GM12878 (cell line): ENCODE measurements at regions not wholly inside any gene's neighbourhood (a gene's known extent, or its start where the extent isn't known, plus 50 kb on each side); places are given as distances from the start of the nearest gene placed in this dataset.

Experiments used
- ATAC-seq: fragments of 200-7000 bp; cut with Tn5 transposase; 3 replicates; pipeline ENCODE4 v1.9.1; 2020; ENCODE audit warnings: mild to moderate bottlenecking, moderate library complexity
- BruUV-seq: library from RNA; stranded (reverse); fragments of 400-500 nt; replicated peaks from 2 replicates; lab custom pipeline; 2021; lab: Mats Ljungman, UMichigan
- CTCF ChIA-PET: fragments of 300-600 bp; sonication (Branson Sonifier 250); formaldehyde crosslinking; extraction: SDS; loops from one replicate; lab custom pipeline; 2021; ENCODE audit warnings: inconsistent platforms; lab: Yijun Ruan, JAX
- POLR2A ChIA-PET: fragments of 350-600 bp; formaldehyde crosslinking; extraction: SDS; loops from one replicate; lab custom pipeline; 2021; ENCODE audit warnings: inconsistent platforms; lab: Charles Lee
- RAD21 ChIA-PET: fragments of 300-600 bp; sonication (Branson Sonifier 250); formaldehyde crosslinking; loops from one replicate; lab custom pipeline; 2023; ENCODE audit warnings: antibody characterized with exemption; ENCODE audit not compliant: unreplicated experiment; lab: Charles Lee
- SMC1A ChIA-PET: fragments of 300-600 bp; sonication (Branson Sonifier 250); formaldehyde crosslinking; loops from one replicate; lab custom pipeline; 2023; ENCODE audit not compliant: unreplicated experiment, uncharacterized antibody; lab: Charles Lee
- DNase-seq: peaks from one replicate; pipeline ENCODE4 v3.0.0-alpha.2; 2011; ENCODE audit warnings: low read depth, low spot score
- FAIRE-seq: peaks from 3 replicates; lab custom pipeline; 2011; peaks lifted over from hg19 to GRCh38; lab: Jason Lieb, UNC
- H2AFZ ChIP-seq: 2 replicates; pipeline ENCODE4 v1.6.0; 2011; ENCODE audit warnings: low read depth, low read length, control low read depth; ENCODE audit not compliant: control insufficient read depth
- H3K27ac ChIP-seq: 2 replicates; pipeline ENCODE4 v1.5.1; 2011; ENCODE audit warnings: control low read depth; ENCODE audit not compliant: control insufficient read depth, insufficient read depth
- H3K27me3 ChIP-seq, 2 experiments: replicated peaks in 1 of 2; 2 replicates each; pipeline versions ENCODE4 v1.6.0 to v1.6.1; 2011; ENCODE audit warnings: low read length in 1 of 2; ENCODE audit not compliant: control insufficient read depth in 2 of 2, insufficient read depth in 2 of 2
- H3K36me3 ChIP-seq, 2 experiments: 2 replicates each; pipeline ENCODE4 v1.5.1; 2011; ENCODE audit warnings: low read length in 1 of 2; ENCODE audit not compliant: control insufficient read depth in 2 of 2, insufficient read depth in 2 of 2
- H3K4me1 ChIP-seq: 2 replicates; pipeline ENCODE4 v1.6.1; 2011; ENCODE audit warnings: mild to moderate bottlenecking, low read length, moderate library complexity, mixed read lengths; ENCODE audit not compliant: control insufficient read depth, insufficient read depth
- H3K4me2 ChIP-seq: 2 replicates; pipeline ENCODE4 v1.6.0; 2011; ENCODE audit warnings: control low read depth; ENCODE audit not compliant: control insufficient read depth, insufficient read depth
- H3K4me3 ChIP-seq: fragments of 200-600 bp; sonication (generic); 2 replicates; pipeline ENCODE4 v1.5.1; 2016
- H3K79me2 ChIP-seq: 2 replicates; pipeline ENCODE4 v1.6.0; 2011; ENCODE audit warnings: low read length; ENCODE audit not compliant: control insufficient read depth, insufficient read depth
- H3K9ac ChIP-seq: 2 replicates; pipeline ENCODE4 v1.8.0; 2011; ENCODE audit warnings: low read length, control low read depth, mixed read lengths; ENCODE audit not compliant: control insufficient read depth, insufficient read depth
- H3K9me3 ChIP-seq: replicated peaks from 3 replicates; pipeline ENCODE4 v1.5.1; 2011; ENCODE audit warnings: mild to moderate bottlenecking, low read length; ENCODE audit not compliant: control insufficient read depth, insufficient read depth
- H4K20me1 ChIP-seq: 2 replicates; pipeline ENCODE4 v1.6.0; 2011; ENCODE audit not compliant: control insufficient read depth, insufficient read depth
- EGR1 ChIP-seq, 2 experiments: IDR thresholded peaks; 1 replicate in 1 of 2; 2 replicates in 1 of 2; pipeline ENCODE4 v1.6.1; 2011 to 2012; ENCODE audit warnings: low read depth in 2 of 2, low read length in 2 of 2, borderline replicate concordance in 1 of 2, mild to moderate bottlenecking in 1 of 2, moderate library complexity in 1 of 2
- FOXM1 ChIP-seq: IDR thresholded peaks from 2 replicates; pipeline ENCODE4 v1.6.1; 2012; ENCODE audit warnings: low read depth, mild to moderate bottlenecking, inconsistent platforms, low read length, moderate library complexity
- HCFC1 ChIP-seq: fragments of 150-350 bp; IDR thresholded peaks from 2 replicates; pipeline ENCODE4 v1.6.1; 2014; ENCODE audit warnings: low read length
- KLF5 ChIP-seq: fragments of 450-650 bp; IDR thresholded peaks from 2 replicates; pipeline ENCODE4 v1.6.1; 2014; ENCODE audit warnings: mild to moderate bottlenecking; ENCODE audit not compliant: partially characterized antibody
- NFIC ChIP-seq: IDR thresholded peaks from 2 replicates; pipeline ENCODE4 v1.6.1; 2012; ENCODE audit warnings: low read depth, mild to moderate bottlenecking, inconsistent platforms, low read length, moderate library complexity
- POU2F2 ChIP-seq: IDR thresholded peaks from 3 replicates; pipeline ENCODE4 v1.6.1; 2011; ENCODE audit warnings: low read depth, mild to moderate bottlenecking, low read length, borderline replicate concordance
- SIN3A ChIP-seq: IDR thresholded peaks from 2 replicates; pipeline ENCODE4 v1.6.1; 2012; ENCODE audit warnings: low read depth, low read length, improper control_type of control experiment
- SIX5 ChIP-seq: IDR thresholded peaks from 2 replicates; pipeline ENCODE4 v1.6.1; 2011; ENCODE audit warnings: mild to moderate bottlenecking, low read depth, low read length, moderate library complexity; ENCODE audit not compliant: severe bottlenecking
- SMAD1 ChIP-seq: fragments of 450-650 bp; IDR thresholded peaks from 2 replicates; pipeline ENCODE4 v1.6.1; 2018; ENCODE audit warnings: mild to moderate bottlenecking, low read depth; ENCODE audit not compliant: partially characterized antibody
- SRF ChIP-seq, 2 experiments: IDR thresholded peaks; 2 replicates each; pipeline ENCODE4 v1.6.1; 2011; ENCODE audit warnings: low read depth in 2 of 2, low read length in 2 of 2, mild to moderate bottlenecking in 1 of 2, moderate library complexity in 1 of 2
- SUZ12 ChIP-seq: fragments of 200-600 bp; sonication (generic); IDR thresholded peaks from one replicate; pipeline ENCODE4 v1.6.1; 2018; ENCODE audit warnings: antibody characterized with exemption, mild to moderate bottlenecking; ENCODE audit not compliant: unreplicated experiment
- WGBS: methylation state at CpG from one replicate; pipeline ENCODE4 v1.1.6; 2016; ENCODE audit warnings: low lambda C conversion rate; ENCODE audit not compliant: insufficient replicate concordance, insufficient coverage; ENCODE audit errors: missing lambda C conversion rate; 5-methylcytosine and 5-hydroxymethylcytosine counted together
- in situ Hi-C: fragments of 300-500 bp; cut with MboI; formaldehyde crosslinking; loops from 9 replicates; pipeline ENCODE4 v1.14.3; 2018; ENCODE audit warnings: mixed read lengths
- intact Hi-C: fragments of 100-400 bp; cut with micrococcal nuclease; formaldehyde crosslinking; loops from one replicate; pipeline ENCODE4 v1.14.2; 2022; ENCODE audit not compliant: unreplicated experiment
- TF ChIP-seq, protein P1 (sequence below): fragments of 150-350 bp; IDR thresholded peaks from 2 replicates; pipeline ENCODE4 v1.6.1; 2014; ENCODE audit warnings: mild to moderate bottlenecking, low read depth, low read length
- TF ChIP-seq, protein P2 (sequence below): fragments of 150-350 bp; IDR thresholded peaks from 2 replicates; pipeline ENCODE4 v1.6.1; 2016; ENCODE audit warnings: low read depth, low read length
- TF ChIP-seq, protein P3 (sequence below): IDR thresholded peaks from 2 replicates; pipeline ENCODE4 v1.6.1; 2012; ENCODE audit warnings: mild to moderate bottlenecking, low read depth, low read length
- TF ChIP-seq, protein P4 (sequence below): IDR thresholded peaks from 2 replicates; pipeline ENCODE4 v1.6.1; 2012; ENCODE audit warnings: low read depth, low read length, improper control_type of control experiment

DNA sequence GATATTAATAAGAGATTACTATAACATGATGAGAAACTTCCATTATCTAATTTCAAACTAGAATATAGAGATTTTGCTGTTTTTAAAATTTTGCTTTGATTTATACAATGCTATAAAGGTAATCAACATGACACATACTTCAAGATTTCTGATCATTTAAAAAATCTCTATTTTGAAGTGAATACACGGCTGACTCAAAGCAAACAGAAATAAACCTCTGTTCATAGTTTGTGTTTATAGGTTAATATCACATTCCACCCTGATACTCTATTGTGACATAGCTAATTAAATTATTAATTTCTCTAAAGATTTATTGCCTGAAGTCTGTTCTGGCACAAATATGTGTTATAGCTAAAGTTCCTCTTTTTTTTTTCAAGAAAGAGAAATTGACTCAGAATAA, 349.2 kb downstream of the TLL1 start:
- Histone ChIP-seq H4K20me1 (no peaks in the 10 kb centered on the region), H3K79me2 (no peaks in the 10 kb centered on the region), H3K27ac (no peak overlapping the region), H2AFZ (no peak overlapping the region), H3K9ac (no peak overlapping the region), H3K4me1 (no peaks in the 10 kb centered on the region), H3K4me3 (no peak overlapping the region), H3K27me3 (no peaks in the 10 kb centered on the region), H3K36me3 (no peaks in the 10 kb centered on the region), H3K4me2 (no peak overlapping the region), H3K9me3 (no peaks in the 10 kb centered on the region)
- ChIA-PET POLR2A (no interaction called here), RAD21 (no interaction called here), CTCF (no interaction called here), SMC1A (interaction anchor here (0.6 kb wide), 1 partner anchor 277 kb away, joined by 3 read pairs; no protein-coding TSS in a partner anchor)
- in situ Hi-C loops (no loop called here), intact Hi-C loops (no loop called here)
- DNase-seq = no peak
- no peak for FAIRE-seq
- BruUV-seq = no TSS peak
- no peak for ATAC-seq
- WGBS = 9% methylated on average over 1 of the region's 1 CpG
- TF ChIP-seq, protein P1, sequence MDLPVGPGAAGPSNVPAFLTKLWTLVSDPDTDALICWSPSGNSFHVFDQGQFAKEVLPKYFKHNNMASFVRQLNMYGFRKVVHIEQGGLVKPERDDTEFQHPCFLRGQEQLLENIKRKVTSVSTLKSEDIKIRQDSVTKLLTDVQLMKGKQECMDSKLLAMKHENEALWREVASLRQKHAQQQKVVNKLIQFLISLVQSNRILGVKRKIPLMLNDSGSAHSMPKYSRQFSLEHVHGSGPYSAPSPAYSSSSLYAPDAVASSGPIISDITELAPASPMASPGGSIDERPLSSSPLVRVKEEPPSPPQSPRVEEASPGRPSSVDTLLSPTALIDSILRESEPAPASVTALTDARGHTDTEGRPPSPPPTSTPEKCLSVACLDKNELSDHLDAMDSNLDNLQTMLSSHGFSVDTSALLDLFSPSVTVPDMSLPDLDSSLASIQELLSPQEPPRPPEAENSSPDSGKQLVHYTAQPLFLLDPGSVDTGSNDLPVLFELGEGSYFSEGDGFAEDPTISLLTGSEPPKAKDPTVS = no peak
- TF ChIP-seq, protein P2, sequence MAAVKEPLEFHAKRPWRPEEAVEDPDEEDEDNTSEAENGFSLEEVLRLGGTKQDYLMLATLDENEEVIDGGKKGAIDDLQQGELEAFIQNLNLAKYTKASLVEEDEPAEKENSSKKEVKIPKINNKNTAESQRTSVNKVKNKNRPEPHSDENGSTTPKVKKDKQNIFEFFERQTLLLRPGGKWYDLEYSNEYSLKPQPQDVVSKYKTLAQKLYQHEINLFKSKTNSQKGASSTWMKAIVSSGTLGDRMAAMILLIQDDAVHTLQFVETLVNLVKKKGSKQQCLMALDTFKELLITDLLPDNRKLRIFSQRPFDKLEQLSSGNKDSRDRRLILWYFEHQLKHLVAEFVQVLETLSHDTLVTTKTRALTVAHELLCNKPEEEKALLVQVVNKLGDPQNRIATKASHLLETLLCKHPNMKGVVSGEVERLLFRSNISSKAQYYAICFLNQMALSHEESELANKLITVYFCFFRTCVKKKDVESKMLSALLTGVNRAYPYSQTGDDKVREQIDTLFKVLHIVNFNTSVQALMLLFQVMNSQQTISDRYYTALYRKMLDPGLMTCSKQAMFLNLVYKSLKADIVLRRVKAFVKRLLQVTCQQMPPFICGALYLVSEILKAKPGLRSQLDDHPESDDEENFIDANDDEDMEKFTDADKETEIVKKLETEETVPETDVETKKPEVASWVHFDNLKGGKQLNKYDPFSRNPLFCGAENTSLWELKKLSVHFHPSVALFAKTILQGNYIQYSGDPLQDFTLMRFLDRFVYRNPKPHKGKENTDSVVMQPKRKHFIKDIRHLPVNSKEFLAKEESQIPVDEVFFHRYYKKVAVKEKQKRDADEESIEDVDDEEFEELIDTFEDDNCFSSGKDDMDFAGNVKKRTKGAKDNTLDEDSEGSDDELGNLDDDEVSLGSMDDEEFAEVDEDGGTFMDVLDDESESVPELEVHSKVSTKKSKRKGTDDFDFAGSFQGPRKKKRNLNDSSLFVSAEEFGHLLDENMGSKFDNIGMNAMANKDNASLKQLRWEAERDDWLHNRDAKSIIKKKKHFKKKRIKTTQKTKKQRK = no peak
- TF ChIP-seq SIX5 = no peak
- TF ChIP-seq SUZ12 = no peak
- no peak for TF ChIP-seq HCFC1
- no peak for TF ChIP-seq SIN3A
- TF ChIP-seq, protein P3, sequence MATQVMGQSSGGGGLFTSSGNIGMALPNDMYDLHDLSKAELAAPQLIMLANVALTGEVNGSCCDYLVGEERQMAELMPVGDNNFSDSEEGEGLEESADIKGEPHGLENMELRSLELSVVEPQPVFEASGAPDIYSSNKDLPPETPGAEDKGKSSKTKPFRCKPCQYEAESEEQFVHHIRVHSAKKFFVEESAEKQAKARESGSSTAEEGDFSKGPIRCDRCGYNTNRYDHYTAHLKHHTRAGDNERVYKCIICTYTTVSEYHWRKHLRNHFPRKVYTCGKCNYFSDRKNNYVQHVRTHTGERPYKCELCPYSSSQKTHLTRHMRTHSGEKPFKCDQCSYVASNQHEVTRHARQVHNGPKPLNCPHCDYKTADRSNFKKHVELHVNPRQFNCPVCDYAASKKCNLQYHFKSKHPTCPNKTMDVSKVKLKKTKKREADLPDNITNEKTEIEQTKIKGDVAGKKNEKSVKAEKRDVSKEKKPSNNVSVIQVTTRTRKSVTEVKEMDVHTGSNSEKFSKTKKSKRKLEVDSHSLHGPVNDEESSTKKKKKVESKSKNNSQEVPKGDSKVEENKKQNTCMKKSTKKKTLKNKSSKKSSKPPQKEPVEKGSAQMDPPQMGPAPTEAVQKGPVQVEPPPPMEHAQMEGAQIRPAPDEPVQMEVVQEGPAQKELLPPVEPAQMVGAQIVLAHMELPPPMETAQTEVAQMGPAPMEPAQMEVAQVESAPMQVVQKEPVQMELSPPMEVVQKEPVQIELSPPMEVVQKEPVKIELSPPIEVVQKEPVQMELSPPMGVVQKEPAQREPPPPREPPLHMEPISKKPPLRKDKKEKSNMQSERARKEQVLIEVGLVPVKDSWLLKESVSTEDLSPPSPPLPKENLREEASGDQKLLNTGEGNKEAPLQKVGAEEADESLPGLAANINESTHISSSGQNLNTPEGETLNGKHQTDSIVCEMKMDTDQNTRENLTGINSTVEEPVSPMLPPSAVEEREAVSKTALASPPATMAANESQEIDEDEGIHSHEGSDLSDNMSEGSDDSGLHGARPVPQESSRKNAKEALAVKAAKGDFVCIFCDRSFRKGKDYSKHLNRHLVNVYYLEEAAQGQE = no peak
- no peak for TF ChIP-seq SRF (IDR thresholded peaks at IDR 0.05; ENCODE audit: low read depth in 2 of 2, low read length in 2 of 2)
- TF ChIP-seq NFIC = no peak
- no peak for TF ChIP-seq KLF5
- TF ChIP-seq SMAD1 = no peak
- no peak for TF ChIP-seq EGR1 (IDR thresholded peaks at IDR 0.05; ENCODE audit: borderline replicate concordance in 1 of 2, low read depth in 2 of 2, low read length in 2 of 2)
- no peak for TF ChIP-seq POU2F2
- no peak for TF ChIP-seq FOXM1
- TF ChIP-seq, protein P4, sequence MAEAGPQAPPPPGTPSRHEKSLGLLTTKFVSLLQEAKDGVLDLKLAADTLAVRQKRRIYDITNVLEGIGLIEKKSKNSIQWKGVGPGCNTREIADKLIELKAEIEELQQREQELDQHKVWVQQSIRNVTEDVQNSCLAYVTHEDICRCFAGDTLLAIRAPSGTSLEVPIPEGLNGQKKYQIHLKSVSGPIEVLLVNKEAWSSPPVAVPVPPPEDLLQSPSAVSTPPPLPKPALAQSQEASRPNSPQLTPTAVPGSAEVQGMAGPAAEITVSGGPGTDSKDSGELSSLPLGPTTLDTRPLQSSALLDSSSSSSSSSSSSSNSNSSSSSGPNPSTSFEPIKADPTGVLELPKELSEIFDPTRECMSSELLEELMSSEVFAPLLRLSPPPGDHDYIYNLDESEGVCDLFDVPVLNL = no peak
